Activated CD4-positive, alpha-beta T cell treated with anti-CD3 and anti-CD28 coated beads for 24 hours (primary cell): ENCODE measurements at regions not wholly inside any gene's neighbourhood (a gene's known extent, or its start where the extent isn't known, plus 50 kb on each side); places are given as distances from the start of the nearest gene placed in this dataset.

Experiments
- DNase-seq, 2 donors: peaks; one replicate each; pipeline ENCODE4 v3.0.0-alpha.2; 2020; ENCODE audit warnings: low read depth in 2 of 2

DNA sequence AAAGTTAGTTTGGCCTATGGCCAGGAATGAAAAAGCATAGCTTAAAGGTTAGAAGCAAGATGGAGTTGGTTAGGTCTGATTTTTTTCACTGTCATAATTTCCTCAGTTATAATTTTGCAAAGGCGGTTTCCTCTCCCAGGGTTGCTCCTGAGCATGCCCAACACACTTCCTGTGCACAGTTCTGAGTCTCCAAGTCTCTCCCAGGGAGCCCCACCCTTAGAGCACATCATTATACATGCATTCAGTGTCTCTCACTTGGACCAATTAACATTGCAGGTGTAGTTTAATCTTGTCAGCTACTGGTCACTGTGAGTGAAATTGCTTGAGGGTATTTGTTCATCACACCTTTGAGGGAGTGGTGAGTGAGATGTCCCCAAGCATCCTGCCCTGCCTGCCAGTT, 96.0 kb upstream of the ATP10A start:
- no peak for DNase-seq

DNA sequence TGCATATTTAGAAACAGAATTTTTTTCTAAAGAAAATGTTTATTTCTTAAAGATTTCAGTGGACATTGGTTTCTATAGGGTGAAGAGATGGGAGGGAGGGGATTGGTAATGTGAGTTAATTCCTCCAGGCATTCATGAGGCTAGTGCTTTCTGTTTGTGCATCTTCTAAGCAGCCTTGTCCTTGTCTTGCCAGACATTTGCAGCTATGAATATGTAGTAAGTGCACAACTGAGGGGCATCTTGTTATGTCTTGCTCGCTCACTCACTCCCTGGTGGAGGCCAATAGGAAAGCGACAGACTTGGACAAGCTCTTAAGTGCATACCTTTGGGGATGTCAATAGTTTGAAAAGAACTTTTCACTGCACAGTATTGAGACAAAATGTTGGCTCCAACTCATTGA, 92.5 kb upstream of the ATP10A start:
- no peak for DNase-seq

DNA sequence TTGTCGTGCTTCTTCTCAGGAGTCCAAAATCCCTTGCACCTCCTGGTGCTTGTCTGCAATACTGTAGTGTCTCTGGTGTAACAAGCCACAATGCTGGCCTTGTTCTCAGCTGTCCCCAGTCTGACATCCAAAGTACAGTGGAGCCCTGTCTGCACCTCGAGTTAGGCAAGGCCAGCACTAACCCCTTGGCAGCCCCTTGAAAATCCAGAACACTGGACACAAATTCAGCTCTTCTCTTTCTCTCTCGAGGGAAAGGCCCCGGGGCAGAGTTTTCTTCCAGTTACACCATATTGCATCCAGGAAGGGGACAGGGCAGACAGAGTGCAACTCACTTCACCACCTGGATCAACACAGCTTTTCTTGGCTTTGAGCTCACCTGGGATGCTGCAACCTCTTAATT, 91.3 kb upstream of the ATP10A start:
- DNase-seq: no peak

DNA sequence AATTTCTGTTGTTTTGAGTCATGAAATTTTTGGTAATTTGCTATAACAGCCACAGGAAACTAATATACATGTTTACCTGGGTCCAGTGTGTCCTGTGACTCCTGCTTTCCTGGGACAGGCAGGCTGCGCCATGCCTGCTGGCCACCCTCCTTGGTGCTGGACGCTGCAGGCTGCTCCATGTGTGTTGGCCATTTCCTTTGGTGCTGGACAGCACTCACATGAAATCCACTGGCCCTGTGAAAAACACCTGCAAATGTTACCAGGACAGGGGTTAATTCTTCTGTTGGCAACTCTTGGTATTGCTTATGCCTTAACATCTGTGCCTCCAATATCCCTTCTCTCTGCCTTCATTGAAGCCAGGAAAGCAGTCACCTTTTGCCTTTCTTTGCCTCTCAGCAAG, 86.9 kb upstream of the ATP10A start:
- DNase-seq: no peak

DNA sequence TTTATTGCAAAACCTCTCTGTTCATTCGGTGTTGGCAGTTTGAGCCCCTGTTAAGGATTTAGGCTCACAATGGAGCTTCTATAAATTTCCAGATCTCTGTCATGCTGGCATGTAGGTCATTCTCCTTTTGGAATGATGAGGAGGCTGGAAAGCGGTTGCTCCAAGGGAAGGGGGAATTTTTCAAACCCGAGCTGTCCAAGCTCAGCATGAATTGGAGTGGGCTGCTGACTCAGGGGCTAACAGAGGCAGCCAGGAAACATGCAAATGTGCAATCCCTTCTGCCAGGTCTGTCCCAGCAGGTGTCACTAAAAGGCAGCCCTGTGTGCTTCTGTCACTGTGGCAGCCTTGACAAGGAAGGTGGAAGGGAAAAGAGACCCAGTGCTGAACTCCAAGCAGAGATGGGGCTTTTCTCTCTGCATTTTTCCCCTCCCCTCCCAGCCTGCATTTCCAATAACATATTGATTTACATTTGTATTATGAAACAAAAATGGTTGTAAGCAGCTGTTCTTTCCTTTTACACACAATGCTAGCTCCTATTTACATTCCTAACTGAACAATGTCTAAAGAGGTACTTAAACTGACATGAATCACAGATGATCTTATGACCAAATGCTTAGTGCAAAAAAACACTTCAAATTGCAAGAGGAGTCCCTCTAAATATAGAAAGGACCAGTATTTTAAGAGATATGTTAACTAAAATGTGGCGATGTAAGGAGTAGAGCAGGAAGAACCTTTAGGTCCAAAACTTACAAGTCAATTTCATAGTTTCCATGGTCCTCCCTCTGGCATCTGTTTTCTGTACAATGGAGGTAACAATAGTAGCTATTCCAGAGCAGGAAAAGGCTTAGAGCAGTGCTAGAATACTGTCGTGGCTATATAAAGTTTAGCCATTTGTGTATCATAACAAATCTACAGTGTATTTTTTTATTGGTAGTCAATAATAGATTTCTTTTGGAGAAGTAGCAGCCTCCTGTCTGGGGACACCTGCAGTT, 84.5 kb upstream of the ATP10A start:
- DNase-seq: no peak

DNA sequence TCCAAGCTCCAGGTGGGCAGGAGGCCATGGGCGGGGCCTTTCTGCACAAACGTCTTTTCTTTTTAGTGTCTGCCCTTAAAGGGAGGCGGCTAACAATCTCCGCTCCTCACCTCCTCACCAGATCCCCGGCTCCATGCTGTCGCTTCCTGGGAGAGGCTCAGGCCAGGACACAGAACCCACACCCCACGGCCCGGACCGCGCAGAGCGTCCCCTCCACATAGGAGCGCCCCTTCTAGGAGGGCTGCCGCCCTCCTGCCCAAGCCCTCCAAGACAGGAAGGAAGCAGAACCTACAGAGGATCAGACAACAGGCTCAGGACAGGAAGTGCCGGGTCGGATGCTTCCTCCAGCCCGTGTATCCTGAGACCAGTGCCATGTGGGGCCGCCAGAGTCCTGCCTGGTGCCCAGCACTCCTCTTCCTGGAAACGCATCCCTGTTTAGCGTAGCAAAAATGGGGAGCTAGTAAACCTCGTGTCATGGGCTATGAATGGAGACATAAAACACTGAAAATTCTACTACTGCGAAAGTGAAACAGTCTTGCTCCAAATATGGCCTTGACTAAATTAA, 83.2 kb upstream of the ATP10A start:
- no peak for DNase-seq

DNA sequence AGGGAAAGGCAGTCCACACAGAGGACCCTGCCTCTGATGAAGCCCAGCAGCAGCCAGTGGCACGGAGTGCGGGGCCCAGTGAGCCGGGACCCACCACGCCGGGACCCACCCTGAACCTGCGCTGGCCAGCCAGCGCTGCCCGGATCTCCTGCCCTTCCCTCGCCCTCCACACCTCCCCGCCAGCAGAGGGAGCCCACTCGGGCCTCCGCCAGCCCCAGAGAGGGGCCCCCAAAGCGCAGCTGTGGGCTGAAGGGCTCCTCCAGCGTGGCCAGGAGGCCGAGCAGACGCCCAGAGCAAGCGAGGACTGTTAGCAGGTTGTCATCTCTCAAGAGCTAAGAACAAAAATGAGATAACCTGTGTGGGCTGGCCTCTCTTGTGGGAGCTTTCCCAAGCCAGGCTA, 81.3 kb upstream of the ATP10A start:
- DNase-seq: no peak

DNA sequence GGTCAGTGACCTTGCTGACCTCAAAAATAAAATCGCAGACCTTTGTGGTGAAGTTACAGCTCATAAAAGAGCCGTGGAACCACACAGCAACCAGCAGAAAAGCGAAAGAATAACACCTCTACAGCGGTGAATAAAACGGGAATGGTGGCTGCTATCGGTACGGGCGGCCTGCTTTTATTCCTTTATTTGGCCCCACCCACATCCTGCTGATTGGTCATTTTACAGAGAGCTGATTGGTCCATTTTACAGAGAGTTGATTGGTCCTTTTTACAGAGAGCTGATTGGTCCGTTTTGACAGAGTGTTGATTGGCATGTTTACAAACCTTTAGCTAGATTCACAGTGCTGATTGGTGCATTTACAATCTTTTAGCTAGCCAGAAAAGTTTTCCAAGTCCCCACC, 80.7 kb upstream of the ATP10A start:
- DNase-seq: no peak

DNA sequence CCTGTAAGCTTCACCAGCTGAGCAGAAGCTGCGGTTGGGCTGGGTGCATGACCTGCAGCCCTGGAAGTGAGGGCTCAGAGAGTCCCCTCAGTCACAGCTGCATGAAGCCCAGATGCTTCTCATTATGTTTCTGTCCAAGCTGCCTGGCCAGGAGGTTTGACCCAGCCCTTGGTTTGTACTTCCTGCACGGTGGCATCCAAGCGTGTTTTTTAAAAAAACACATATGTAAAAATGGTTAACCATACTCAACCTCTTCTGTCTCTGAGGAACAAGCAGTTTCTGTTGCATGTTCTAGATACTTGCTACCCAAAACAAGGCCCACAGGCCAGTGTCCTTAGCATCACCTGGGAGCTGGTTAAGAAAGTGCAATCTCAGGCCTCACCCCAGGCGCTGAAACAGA, 76.0 kb upstream of the ATP10A start:
- DNase-seq: no peak

DNA sequence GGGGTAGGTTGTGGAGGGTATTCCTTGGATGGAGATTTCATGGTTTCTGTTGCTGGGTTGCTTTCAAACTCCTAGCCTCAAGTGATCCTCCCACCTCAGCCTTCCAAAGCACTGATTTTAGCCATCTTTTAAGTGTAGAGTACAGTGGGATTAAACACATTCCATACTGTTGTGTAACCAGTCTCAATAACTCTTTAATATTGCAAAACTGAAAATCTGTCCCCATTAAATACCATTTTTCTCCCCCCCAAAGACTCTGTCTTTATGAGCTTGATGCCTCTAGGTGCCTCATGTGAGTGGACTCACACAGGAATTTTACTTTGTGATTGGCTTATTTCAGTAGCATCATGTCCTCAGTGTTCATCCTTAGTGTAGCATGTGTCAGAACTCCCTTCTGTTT, 74.7 kb upstream of the ATP10A start:
- no peak for DNase-seq

DNA sequence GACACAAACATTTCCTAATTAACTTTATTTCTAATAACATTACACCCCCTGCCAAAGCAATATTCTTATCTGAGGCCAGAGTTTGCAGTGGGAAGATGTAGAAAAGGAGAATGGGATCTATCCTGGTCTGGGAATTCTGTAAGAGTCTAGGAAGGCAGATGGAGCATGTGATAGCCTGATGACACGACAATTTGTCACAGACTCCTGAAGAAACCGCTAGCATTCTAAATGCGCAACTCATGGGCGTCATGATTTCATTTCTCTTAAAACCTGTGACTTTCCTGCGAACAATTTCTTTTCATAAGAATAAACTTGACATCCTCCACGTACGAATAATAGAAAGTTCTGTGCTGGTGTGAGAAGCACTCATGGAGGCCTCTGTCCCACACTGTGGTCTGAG, 72.9 kb upstream of the ATP10A start:
- no peak for DNase-seq

DNA sequence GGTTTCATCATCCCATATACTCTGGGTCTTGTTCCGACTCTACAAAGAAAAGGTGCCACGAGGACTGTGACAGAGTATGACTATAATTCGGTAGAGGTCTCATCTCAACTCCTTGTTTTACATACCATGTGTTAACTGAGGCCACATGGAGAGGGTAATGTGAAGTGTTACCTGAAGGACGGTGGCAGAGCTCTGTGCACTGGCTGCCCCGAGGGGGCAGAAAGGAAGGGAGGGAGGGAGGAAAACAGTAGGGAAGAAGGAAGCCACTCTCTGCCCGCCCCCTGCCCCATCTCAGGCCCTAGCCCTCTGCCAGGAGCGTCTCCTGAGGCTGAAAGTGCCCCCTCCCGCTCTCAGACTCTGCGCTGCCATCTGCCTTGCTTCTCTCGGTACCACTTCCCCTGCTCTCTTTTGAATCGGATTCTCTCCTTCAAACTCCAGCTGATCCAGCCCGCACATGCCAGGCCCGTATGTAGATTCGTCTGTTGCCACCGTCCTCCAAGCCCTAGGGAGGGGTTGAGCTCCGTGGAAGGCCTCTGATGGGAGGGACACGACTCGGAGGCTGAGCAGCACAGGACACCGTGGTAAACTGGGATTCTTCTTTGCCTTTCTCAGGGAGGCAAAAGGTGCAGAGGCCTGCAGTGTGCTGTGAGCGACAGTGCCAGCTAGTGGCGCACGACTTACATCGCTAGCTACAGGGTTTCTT, 70.5 kb upstream of the ATP10A start:
- peak; percentile 33 to 46 for DNase-seq

DNA sequence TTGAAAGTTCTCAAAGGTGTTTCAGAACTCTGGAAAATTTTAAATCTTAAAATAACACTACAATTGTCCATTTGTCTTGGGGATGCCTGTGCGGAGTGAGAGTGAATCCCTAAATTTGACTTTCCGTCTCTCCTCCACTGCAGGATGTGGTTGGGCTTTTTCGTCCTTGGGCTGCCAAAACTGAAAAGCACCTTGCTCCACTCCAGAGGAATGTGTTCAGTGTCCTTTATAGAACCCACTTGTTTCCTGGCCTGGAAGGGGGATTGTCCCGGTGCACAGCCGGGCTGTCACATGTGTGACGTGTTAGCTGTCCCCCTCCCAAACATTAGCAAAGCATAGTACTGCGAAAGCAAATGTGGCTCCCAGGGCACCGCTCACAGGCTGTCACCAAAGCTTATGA, 69.6 kb upstream of the ATP10A start:
- DNase-seq: no peak

DNA sequence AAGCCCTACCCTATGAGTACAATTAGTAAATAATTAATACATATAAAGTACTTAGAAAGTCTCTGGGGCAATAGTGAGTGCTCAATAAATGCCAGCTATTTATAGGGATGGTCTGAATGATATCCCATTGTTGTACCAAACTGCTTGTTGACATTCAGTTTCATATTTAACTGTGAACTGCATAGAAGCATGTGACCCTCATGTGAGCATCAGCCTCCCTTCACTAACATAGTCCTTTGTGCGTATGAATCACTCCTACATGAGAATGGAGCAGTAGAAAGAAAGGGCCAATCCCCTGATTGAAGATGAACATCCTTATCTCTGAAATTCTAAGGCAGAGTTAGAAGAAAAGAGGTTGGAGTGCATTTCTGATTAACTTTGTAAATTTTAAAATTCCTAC, 68.7 kb upstream of the ATP10A start:
- no peak for DNase-seq

DNA sequence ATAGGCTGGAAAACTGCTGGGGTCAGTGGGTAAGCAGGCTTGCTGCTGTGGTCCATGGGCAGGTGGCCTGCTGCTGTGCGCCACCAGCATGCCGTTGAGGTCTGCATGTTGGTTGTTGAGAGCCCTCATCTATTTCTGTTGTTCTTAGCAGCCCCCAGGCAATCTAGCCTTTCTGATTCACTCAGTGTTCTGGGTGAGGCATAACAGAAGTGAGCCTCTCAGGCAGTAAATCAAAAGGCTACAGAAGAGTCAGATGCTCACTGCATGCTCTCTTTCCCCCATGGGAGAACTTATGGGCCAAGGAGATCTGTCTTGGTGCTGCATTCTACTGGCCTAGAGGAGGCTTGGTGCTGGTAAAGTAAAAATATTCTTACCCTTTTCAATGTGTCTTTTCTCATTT, 67.8 kb upstream of the ATP10A start:
- DNase-seq: no peak
